ENCODE measurements at regions not wholly inside any gene's neighbourhood (a gene's known extent, or its start where the extent isn't known, plus 50 kb on each side); places are given as distances from the start of the nearest gene placed in this dataset. TPM values are rescaled to one million over a fixed set of nuclear protein-coding genes. Genes with fewer than 3 reads are reported as not detected.
"Not testable (repeated sequence)": the region's sequence is repeated elsewhere in the genome, so short reads cannot be mapped to it uniquely, and the experiment has no call there.

DNA sequence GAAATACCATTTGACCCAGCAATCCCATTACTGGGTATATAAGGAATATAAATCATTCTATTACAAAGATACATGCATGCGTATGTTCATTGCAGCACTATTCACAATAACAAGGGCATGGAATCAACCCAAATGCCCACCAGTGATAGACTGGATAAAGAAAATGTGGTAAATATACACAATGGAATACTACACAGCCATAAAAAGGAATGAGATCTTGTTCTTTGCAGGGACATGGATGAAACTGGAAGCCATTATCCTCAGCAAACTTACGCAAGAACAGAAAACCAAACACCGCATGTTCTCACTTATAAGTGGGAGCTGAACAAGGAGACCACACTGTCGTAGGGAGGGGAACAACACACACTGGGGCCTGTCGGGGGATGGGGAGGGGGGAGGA lies 57.3 kb upstream of the PIP4K2A start:
- not testable (repeated sequence) for DNase-seq; H3K79me2 ChIP-seq (ENCODE audit: low read length); H3K9me2 ChIP-seq (replicated peaks; ENCODE audit: insufficient read depth, low read length); H3K4me1 ChIP-seq (ENCODE audit: low read length); H3K27me3 ChIP-seq (ENCODE audit: low read length); H3K9ac ChIP-seq (ENCODE audit: low read length); H3K9me3 ChIP-seq (ENCODE audit: low read length); H4K20me1 ChIP-seq (ENCODE audit: insufficient read depth, low read depth, low read length); H3K4me2 ChIP-seq (ENCODE audit: low read depth, low read length, poor library complexity, severe bottlenecking); H3K36me3 ChIP-seq (ENCODE audit: insufficient read depth, low read length); H3K4me3 ChIP-seq (ENCODE audit: low read length); H2AFZ ChIP-seq (ENCODE audit: low read length); H3K27ac ChIP-seq (ENCODE audit: low read length)

DNA sequence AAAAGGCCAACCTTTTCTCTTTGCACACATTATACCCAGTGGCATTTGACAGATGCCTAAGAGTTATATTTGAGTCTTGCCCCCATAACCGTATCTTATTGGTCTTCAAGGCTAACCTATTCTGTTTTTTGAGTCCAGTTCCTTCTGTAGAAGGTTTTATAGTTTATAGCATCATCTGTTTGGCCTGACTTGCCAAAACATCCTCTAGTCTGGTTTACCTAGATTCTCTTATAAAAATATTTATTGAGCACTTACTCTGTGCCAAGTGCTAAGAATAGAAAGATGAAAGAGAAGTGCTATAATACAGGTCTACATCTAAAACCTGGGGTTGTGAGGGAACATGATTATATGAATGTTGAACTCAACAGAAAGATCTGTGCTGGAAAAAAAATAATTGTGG lies 55.9 kb upstream of the PIP4K2A start:
- Histone ChIP-seq H4K20me1 (ENCODE audit: insufficient read depth, low read depth, low read length) (no peaks in the 10 kb centered on the region), H3K36me3 (ENCODE audit: insufficient read depth, low read length) (no peaks in the 10 kb centered on the region), H3K27me3 (ENCODE audit: low read length) (no peaks in the 10 kb centered on the region), H3K9ac (ENCODE audit: low read length) (no peak overlapping the region), H3K4me2 (ENCODE audit: low read depth, low read length, poor library complexity, severe bottlenecking) (no peak overlapping the region), H3K27ac (ENCODE audit: low read length) (no peak overlapping the region), H3K9me3 (ENCODE audit: low read length) (no peaks in the 10 kb centered on the region), H3K79me2 (ENCODE audit: low read length) (no peaks in the 10 kb centered on the region), H3K4me1 (ENCODE audit: low read length) (peaks cover 18% of the 10 kb centered on the region), H3K4me3 (ENCODE audit: low read length) (no peak overlapping the region), H3K9me2 (replicated peaks; ENCODE audit: insufficient read depth, low read length) (no peaks in the 10 kb centered on the region), H2AFZ (ENCODE audit: low read length) (no peak overlapping the region)
- DNase-seq, result no peak

GRCh38 chr10:22767859-22768258 lies 53.5 kb upstream of the PIP4K2A start:
- no peak overlapping the region for H2AFZ ChIP-seq (ENCODE audit: low read length)
- no peaks in the 10 kb centered on the region for H3K79me2 ChIP-seq (ENCODE audit: low read length)
- H3K9ac ChIP-seq (ENCODE audit: low read length), result no peak overlapping the region
- H4K20me1 ChIP-seq (ENCODE audit: insufficient read depth, low read depth, low read length), result no peaks in the 10 kb centered on the region
- no peak overlapping the region for H3K4me2 ChIP-seq (ENCODE audit: low read depth, low read length, poor library complexity, severe bottlenecking)
- DNase-seq, result no peak
- H3K4me3 ChIP-seq (ENCODE audit: low read length), result no peak overlapping the region
- no peaks in the 10 kb centered on the region for H3K27me3 ChIP-seq (ENCODE audit: low read length)
- peaks cover 21% of the 10 kb centered on the region for H3K4me1 ChIP-seq (ENCODE audit: low read length)
- H3K36me3 ChIP-seq (ENCODE audit: insufficient read depth, low read length), result no peaks in the 10 kb centered on the region
- H3K9me2 ChIP-seq (replicated peaks; ENCODE audit: insufficient read depth, low read length), result no peaks in the 10 kb centered on the region
- H3K9me3 ChIP-seq (ENCODE audit: low read length), result no peaks in the 10 kb centered on the region
- no peak overlapping the region for H3K27ac ChIP-seq (ENCODE audit: low read length)

DNA sequence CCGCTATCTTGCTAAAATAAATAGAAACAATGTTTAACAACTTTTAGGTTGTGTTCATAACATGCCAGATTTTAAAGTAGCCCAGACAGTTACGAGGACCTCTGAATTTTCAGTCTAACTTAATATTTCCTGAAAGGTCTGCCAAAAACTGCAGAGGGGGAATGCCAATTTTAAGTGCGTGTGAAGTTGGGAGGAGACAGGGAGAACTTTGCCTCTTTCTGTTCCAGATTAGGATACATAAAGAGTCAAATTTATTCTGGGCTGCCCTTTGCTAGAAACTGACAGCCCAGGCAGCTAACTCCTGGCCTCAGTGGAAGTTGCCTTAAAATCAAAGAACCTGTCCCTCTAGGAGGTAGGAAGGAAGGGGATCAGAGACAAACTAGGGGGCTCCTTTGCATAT lies 52.3 kb upstream of the PIP4K2A start:
- Histone ChIP-seq H2AFZ (ENCODE audit: low read length) (no peak overlapping the region), H3K9me3 (ENCODE audit: low read length) (no peaks in the 10 kb centered on the region), H3K79me2 (ENCODE audit: low read length) (no peaks in the 10 kb centered on the region), H4K20me1 (ENCODE audit: insufficient read depth, low read depth, low read length) (no peaks in the 10 kb centered on the region), H3K4me2 (ENCODE audit: low read depth, low read length, poor library complexity, severe bottlenecking) (peak overlapping the region; percentile 42), H3K27me3 (ENCODE audit: low read length) (no peaks in the 10 kb centered on the region), H3K4me3 (ENCODE audit: low read length) (no peak overlapping the region), H3K4me1 (ENCODE audit: low read length) (peaks cover 21% of the 10 kb centered on the region), H3K9me2 (replicated peaks; ENCODE audit: insufficient read depth, low read length) (no peaks in the 10 kb centered on the region), H3K27ac (ENCODE audit: low read length) (no peak overlapping the region), H3K9ac (ENCODE audit: low read length) (no peak overlapping the region), H3K36me3 (ENCODE audit: insufficient read depth, low read length) (no peaks in the 10 kb centered on the region)
- no peak for DNase-seq

GRCh38 chr10:22765660-22766547 lies 51.5 kb upstream of the PIP4K2A start:
- peak; percentile 79 for DNase-seq
- Histone ChIP-seq H3K4me2 (ENCODE audit: low read depth, low read length, poor library complexity, severe bottlenecking) (peak overlapping the region; percentile 42), H3K9ac (ENCODE audit: low read length) (no peak overlapping the region), H3K79me2 (ENCODE audit: low read length) (no peaks in the 10 kb centered on the region), H3K9me2 (replicated peaks; ENCODE audit: insufficient read depth, low read length) (no peaks in the 10 kb centered on the region), H3K9me3 (ENCODE audit: low read length) (no peaks in the 10 kb centered on the region), H3K27ac (ENCODE audit: low read length) (no peak overlapping the region), H2AFZ (ENCODE audit: low read length) (no peak overlapping the region), H3K4me1 (ENCODE audit: low read length) (peaks cover 21% of the 10 kb centered on the region), H3K36me3 (ENCODE audit: insufficient read depth, low read length) (no peaks in the 10 kb centered on the region), H3K4me3 (ENCODE audit: low read length) (0 out of 2 replicates have a peak overlapping the region, but pooled peaks have one; percentile 2), H3K27me3 (ENCODE audit: low read length) (no peaks in the 10 kb centered on the region), H4K20me1 (ENCODE audit: insufficient read depth, low read depth, low read length) (no peaks in the 10 kb centered on the region)

- Histone ChIP-seq H3K36me3 (ENCODE audit: insufficient read depth, low read length) (no peaks in the 10 kb centered on the region), H3K79me2 (ENCODE audit: low read length) (no peaks in the 10 kb centered on the region), H2AFZ (ENCODE audit: low read length) (no peak overlapping the region), H3K9me2 (replicated peaks; ENCODE audit: insufficient read depth, low read length) (no peaks in the 10 kb centered on the region), H3K27me3 (ENCODE audit: low read length) (no peaks in the 10 kb centered on the region), H3K4me2 (ENCODE audit: low read depth, low read length, poor library complexity, severe bottlenecking) (no peak overlapping the region), H3K4me3 (ENCODE audit: low read length) (no peak overlapping the region), H3K9ac (ENCODE audit: low read length) (no peak overlapping the region), H4K20me1 (ENCODE audit: insufficient read depth, low read depth, low read length) (no peaks in the 10 kb centered on the region), H3K9me3 (ENCODE audit: low read length) (no peaks in the 10 kb centered on the region), H3K27ac (ENCODE audit: low read length) (no peak overlapping the region), H3K4me1 (ENCODE audit: low read length) (peaks cover 21% of the 10 kb centered on the region)
- no peak for DNase-seq
Observed at GRCh38 chr10:22764639-22765038, 50.3 kb upstream of the PIP4K2A start.

Small RNA genes lying in the stretch of these regions (small RNA-seq; reads per million reads assigned to genes)
- gene RNU6-413P, result not detected
